GM19463 (cell line): ENCODE measurements at regions not wholly inside any gene's neighbourhood (a gene's known extent, or its start where the extent isn't known, plus 50 kb on each side); places are given as distances from the start of the nearest gene placed in this dataset.

Experiments
- ATAC-seq: cut with Tn5 transposase; IDR thresholded peaks from one replicate; pipeline ENCODE4 v1.9.1; 2021; ENCODE audit warnings: mild to moderate bottlenecking, moderate library complexity; ENCODE audit not compliant: unreplicated experiment

- no peak for ATAC-seq
Measured at GRCh38 chr11:104291646-104292045, 127.7 kb upstream of the PDGFD start.

- ATAC-seq = no peak
Measured at GRCh38 chr11:104286129-104286528, 122.2 kb upstream of the PDGFD start.

- no peak for ATAC-seq
Measured at GRCh38 chr11:104279587-104279986, 115.6 kb upstream of the PDGFD start.

- no peak for ATAC-seq
Measured at GRCh38 chr11:104275992-104276391, 112.0 kb upstream of the PDGFD start.

GRCh38 chr11:104260456-104260855 is 96.5 kb upstream of the PDGFD start:
- ATAC-seq = no peak

- no peak for ATAC-seq
Measured at GRCh38 chr11:104259121-104259610, 95.2 kb upstream of the PDGFD start.

- no peak for ATAC-seq
Measured at GRCh38 chr11:104256525-104256924, 92.6 kb upstream of the PDGFD start.

GRCh38 chr11:104254347-104254746 is 90.4 kb upstream of the PDGFD start:
- peak; percentile 73 for ATAC-seq

GRCh38 chr11:104246590-104246989 is 82.6 kb upstream of the PDGFD start:
- ATAC-seq = peak; percentile 77

- ATAC-seq = no peak
Measured at GRCh38 chr11:104238916-104239315, 75.0 kb upstream of the PDGFD start.

- no peak for ATAC-seq
Measured at GRCh38 chr11:104225047-104225446, 61.1 kb upstream of the PDGFD start.

GRCh38 chr11:104222464-104222863 is 58.5 kb upstream of the PDGFD start:
- ATAC-seq = no peak

GRCh38 chr11:104221455-104221854 is 57.5 kb upstream of the PDGFD start:
- no peak for ATAC-seq

GRCh38 chr11:104219096-104219495 is 55.1 kb upstream of the PDGFD start:
- no peak for ATAC-seq

- no peak for ATAC-seq
Measured at GRCh38 chr11:104214517-104214916, 50.6 kb upstream of the PDGFD start.
